CD4-positive, alpha-beta T cell treated with Interleukin-17A for 4 hours (primary cell): ENCODE measurements at regions not wholly inside any gene's neighbourhood (a gene's known extent, or its start where the extent isn't known, plus 50 kb on each side); places are given as distances from the start of the nearest gene placed in this dataset.
"Not testable (repeated sequence)": the region's sequence is repeated elsewhere in the genome, so short reads cannot be mapped to it uniquely, and the experiment has no call there.

Experiments
- DNase-seq: peaks from one replicate; pipeline ENCODE4 v3.0.0-alpha.2; 2020; ENCODE audit warnings: mixed read lengths

- DNase-seq = no peak
Measured at GRCh38 chr11:21625982-21626381, 566.9 kb upstream of the ANO5 start.

GRCh38 chr11:21628641-21629040, 564.2 kb upstream of the ANO5 start:
- no peak for DNase-seq

DNA sequence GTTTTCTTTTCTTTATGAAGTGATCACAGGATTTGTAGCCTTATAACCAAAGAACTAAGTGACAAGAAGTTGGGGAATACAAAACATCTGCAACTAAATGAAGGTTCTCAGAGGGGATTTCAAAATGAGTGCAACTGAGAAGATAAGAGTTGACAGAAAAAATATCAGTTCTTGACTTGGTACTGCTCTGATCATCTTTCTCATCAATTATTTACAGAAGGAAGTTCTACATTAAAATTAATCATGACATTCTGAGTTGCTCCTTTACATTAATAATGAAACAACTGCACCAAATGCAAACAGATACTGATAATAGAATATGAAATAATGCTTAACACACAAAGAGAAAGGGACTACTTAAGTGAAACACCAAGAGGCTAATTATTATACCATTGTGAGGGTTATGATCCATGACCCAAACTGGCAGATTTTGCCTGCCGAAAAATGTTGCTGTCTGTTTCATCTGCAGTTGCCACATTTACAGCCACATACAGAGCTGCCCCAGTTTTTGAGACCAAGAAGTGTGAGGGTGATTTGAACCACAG, 561.9 kb upstream of the ANO5 start:
- DNase-seq = no peak

DNA sequence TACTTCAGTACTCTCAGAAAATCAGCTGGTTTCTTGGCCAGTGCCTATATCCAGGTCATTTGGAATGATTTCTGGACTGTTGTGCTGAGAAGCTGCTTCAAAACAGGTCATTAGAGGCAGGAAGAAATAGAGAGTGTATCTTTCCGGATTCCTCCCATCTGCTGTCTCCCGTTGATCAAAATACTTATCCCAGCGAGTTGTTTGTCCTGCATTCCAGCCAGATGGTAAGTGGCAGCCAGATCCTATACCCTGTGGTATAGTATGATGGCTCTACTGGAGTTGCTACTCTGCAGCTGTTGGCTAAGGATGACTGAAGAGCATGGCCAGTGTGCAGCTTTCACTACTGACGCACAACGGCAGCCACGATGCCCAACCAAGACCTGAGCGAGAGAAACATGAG, 560.9 kb upstream of the ANO5 start:
- DNase-seq = no peak

- DNase-seq = no peak
Measured at GRCh38 chr11:21634491-21634890, 558.4 kb upstream of the ANO5 start.

GRCh38 chr11:21634956-21635355, 557.9 kb upstream of the ANO5 start:
- no peak for DNase-seq

DNA sequence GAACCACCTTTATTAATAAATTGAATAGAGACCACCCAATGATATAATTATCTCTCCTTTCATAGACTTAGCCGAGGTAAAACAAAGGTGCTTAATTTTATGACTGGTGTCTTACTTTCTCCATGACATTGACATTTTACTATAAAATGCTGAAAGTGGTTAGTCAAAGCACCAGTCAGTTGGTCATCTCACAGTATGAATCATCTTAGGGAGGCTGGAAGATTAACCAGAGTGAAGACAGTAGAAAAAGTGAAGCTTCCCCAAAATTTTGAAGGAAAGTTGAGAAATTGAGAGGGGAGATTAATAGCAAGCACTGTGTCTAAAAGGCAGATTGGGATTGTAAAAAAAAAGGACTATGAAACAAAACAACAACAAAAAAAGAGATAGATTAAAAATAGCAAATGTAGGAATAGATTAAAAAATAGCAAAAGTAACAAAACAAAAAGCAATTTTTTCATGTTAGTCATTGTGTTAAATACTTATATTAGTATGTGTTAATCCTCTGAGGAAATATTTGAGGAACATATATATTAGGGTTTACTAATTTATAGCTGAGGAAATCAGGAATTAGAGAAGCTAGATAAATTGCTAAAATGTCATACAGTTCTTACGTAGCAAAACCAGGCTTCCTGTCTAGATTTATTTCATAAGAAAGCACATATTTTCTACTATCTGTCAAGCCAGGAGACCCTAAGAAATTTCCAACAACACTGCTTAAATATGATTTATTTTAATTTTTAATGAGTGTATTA, 557.3 kb upstream of the ANO5 start:
- DNase-seq = no peak

DNA sequence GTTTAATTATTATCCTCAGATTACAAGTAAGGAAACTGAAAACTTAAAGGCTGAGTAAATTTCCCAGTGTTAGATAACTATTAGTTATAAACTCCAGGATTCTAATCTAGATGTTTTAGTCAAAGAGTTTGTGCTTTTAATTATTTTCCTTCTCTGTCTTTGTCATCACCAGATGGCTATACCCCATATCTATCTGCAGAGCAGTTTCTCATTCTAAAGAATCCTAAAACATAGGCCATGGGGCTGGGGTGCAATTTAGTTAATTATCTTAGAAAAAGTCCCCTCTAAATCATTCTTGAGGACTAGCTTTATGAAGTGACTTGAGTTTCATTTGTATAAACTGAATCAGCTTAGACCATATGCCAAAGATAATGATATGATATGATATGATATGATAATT, 556.3 kb upstream of the ANO5 start:
- DNase-seq = no peak

DNA sequence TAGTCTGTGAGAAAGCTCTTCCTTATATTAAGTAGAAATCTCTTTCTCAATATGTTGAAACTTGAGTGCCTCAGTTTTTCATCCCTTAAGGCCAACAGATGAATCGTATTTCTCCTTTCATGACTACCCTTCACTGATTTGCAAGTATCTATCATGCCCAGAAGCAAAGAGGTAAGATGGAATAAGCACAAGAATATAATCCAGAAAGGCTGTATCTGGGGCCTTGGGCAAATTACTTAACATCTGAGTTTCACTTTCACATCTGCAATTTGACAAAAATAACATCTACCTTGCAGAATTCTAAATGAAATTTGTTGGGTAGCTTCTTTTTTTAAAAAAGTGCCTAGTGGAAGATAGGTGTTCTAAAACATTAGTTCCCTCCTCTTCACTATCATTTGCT, 552.4 kb upstream of the ANO5 start:
- no peak for DNase-seq

- DNase-seq = no peak
Measured at GRCh38 chr11:21641869-21642268, 551.0 kb upstream of the ANO5 start.

DNA sequence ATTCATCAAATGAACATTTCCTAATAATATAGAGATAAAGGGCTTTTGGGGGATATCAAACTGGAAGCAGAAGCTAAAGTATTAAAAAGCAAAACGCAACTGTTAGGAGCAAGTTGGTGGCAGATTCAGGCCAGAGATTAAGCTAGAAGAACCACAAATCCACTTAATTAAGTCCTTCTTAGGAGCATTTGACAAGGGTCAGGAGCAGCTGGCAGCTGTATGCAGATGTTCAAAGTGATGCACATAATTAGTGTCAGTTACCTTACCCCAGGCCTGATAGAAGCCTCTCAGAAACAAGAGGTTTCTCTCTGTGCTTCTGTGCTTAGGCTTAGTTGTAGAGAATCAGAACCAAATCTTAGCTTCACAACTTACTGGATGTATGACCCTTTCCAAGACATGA, 546.5 kb upstream of the ANO5 start:
- DNase-seq = no peak

- DNase-seq = no peak
Measured at GRCh38 chr11:21650961-21651360, 541.9 kb upstream of the ANO5 start.

GRCh38 chr11:21653951-21654421, 538.9 kb upstream of the ANO5 start:
- DNase-seq = no peak

- DNase-seq = no peak
Measured at GRCh38 chr11:21656065-21656464, 536.8 kb upstream of the ANO5 start.

DNA sequence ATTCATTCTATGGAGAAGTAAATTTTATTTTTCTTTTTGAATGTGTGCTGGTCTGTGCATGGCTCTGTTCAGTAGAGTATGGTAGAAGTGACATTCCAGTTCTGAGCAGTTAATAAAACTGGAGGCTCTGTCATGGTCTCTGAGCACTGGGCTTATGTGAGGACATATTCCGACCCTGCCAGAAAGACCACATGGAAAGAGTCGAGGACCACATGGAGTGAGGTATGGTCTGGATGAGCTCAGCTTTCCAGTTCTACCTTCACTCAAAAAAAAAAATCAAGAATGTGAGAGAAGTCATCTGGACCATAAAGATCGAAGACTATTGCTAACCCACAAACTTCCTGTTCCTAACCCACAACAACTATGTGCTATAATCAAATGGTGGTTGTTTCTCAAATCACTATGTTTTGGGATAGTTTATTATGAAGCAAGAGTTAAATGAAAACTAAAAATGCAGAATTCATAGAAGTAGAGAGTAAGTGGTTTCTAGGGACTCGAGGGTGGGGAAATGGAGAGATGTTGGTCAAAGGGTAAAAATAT, 534.2 kb upstream of the ANO5 start:
- DNase-seq = no peak

DNA sequence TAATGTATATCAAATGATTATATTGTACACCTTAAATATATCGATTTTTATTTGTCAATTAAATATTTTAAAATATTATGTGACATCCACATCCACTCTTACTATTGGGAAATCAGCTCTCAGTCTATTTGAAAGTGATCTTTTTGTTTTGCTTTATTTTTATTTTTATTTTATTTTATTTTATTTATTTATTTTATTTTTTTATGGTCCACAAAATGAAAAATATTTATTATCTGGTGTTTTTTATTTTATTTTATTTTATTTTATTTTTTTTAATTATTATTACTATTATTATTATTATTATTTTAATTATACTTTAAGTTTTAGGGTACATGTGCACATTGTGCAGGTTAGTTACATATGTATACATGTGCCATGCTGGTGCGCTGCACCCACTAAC, 533.5 kb upstream of the ANO5 start:
- not testable (repeated sequence) for DNase-seq

DNA sequence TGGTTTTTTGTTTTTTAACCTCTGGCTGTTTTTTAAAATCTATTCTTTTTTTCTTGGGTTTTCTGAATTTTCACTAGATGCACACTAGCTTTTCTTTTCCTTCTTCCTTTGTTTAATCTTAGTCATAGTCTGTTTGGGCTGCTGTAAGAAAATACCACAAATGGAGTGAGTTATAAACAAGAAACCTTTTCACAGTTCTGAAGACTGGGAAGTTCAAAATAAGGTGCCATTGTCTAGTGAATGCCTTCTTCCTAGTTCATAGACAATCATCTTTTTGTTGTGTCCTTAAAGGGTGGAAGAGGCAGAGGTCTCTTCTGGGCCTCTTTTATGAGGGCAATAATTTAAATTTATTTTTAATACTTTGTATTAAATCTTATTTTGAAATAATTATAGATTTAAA, 532.9 kb upstream of the ANO5 start:
- no peak for DNase-seq

- no peak for DNase-seq
Measured at GRCh38 chr11:21675049-21675616, 517.8 kb upstream of the ANO5 start.

DNA sequence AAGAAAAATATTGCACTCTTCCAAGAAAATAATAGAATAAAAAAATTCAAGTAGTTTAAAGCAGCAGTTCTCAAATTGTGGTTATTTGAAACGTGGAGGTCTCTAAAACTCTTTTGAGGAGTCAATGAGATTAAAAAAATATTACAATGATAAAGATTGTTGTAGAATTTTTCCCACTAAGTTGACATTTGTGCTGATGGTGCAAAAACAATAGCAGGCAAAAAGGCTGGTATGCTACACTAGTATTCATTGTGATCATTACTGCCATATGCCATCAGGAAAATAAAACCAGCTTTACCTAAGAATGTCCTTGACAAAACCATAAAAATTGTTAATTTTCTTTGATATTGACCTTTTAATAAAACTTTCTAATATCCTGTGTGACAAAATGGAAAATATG, 505.2 kb upstream of the ANO5 start:
- no peak for DNase-seq

- no peak for DNase-seq
Measured at GRCh38 chr11:21704539-21704938, 488.3 kb upstream of the ANO5 start.

GRCh38 chr11:21707116-21707739, 485.7 kb upstream of the ANO5 start:
- DNase-seq = no peak

DNA sequence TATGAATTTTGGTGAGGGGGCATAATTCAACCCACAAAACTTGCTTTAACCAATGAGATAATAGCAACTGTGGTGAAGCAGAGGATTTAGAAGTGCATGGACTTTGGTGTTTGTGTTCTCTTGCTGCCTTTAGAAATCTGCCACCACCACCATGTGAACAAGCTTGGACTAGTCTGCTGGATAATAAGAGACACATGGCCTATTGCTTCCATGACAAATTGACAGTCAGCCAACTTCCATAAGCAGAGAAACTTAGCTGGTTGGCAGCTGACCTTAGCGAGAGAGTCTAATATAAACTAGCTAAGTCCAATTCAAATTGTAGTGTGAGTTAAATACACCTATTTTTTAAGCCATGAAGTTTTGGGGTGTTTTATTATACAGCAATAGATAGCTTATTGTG, 482.1 kb upstream of the ANO5 start:
- DNase-seq = no peak

- DNase-seq = no peak
Measured at GRCh38 chr11:21711341-21711740, 481.5 kb upstream of the ANO5 start.

DNA sequence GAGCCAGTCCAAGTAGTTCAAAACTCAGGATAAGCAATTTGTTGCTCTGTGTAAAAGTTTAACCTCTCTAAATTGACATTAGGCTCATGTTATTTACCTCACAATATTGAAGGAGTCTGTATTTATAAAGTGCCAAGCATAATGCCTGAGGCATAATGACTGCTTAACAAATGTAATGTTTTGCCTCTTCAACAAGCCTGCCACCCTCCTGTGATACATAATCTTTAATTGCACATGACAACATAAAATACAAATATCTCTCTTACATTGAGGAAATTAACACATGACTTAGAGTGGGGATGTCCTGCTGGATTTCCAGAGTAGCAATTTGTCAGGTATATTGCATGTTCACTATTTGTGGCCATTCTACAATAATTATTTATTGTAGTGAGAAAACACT, 469.2 kb upstream of the ANO5 start:
- DNase-seq = no peak
